Sigmoid colon (tissue), 4 donors: ENCODE measurements at regions not wholly inside any gene's neighbourhood (a gene's known extent, or its start where the extent isn't known, plus 50 kb on each side); places are given as distances from the start of the nearest gene placed in this dataset.

ENCODE experiments used
- EP300 ChIP-seq, 4 donors: sonication (generic); formaldehyde crosslinking; IDR thresholded peaks; one replicate each; pipeline ENCODE4 v1.6.1; 2017; ENCODE audit warnings: antibody characterized with exemption in 4 of 4
- POLR2A ChIP-seq, 2 donors: fragments of 450-650 bp; IDR thresholded peaks; one replicate each; pipeline ENCODE4 v1.6.1; 2016; ENCODE audit warnings: antibody characterized with exemption in 2 of 2, mild to moderate bottlenecking in 2 of 2, moderate library complexity in 2 of 2
- POLR2AphosphoS5 ChIP-seq, 4 donors: sonication (generic); formaldehyde crosslinking; IDR thresholded peaks; one replicate each; pipeline ENCODE4 v1.6.1; 2017; ENCODE audit warnings: antibody characterized with exemption in 4 of 4
- TF ChIP-seq, protein P1 (sequence below), 4 experiments: fragments of 450-650 bp in 3 of 4; fragments of 200-600 bp in 1 of 4; IDR thresholded peaks; one replicate each; pipeline ENCODE4 v1.5.1; 2016 to 2019; ENCODE audit warnings: antibody characterized with exemption in 4 of 4, mild to moderate bottlenecking in 3 of 4, moderate library complexity in 2 of 4

GRCh38 chr4:182192511-182193181 lies 50.6 kb upstream of the TENM3 start:
- TF ChIP-seq, protein P1, sequence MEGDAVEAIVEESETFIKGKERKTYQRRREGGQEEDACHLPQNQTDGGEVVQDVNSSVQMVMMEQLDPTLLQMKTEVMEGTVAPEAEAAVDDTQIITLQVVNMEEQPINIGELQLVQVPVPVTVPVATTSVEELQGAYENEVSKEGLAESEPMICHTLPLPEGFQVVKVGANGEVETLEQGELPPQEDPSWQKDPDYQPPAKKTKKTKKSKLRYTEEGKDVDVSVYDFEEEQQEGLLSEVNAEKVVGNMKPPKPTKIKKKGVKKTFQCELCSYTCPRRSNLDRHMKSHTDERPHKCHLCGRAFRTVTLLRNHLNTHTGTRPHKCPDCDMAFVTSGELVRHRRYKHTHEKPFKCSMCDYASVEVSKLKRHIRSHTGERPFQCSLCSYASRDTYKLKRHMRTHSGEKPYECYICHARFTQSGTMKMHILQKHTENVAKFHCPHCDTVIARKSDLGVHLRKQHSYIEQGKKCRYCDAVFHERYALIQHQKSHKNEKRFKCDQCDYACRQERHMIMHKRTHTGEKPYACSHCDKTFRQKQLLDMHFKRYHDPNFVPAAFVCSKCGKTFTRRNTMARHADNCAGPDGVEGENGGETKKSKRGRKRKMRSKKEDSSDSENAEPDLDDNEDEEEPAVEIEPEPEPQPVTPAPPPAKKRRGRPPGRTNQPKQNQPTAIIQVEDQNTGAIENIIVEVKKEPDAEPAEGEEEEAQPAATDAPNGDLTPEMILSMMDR (IDR thresholded peaks at IDR 0.05) = no peak
- TF ChIP-seq POLR2A (IDR thresholded peaks at IDR 0.05) = no peak
- TF ChIP-seq EP300 (IDR thresholded peaks at IDR 0.05) = no peak
- TF ChIP-seq POLR2AphosphoS5 (IDR thresholded peaks at IDR 0.05) = no peak
